ENCODE measurements at regions not wholly inside any gene's neighbourhood (a gene's known extent, or its start where the extent isn't known, plus 50 kb on each side); places are given as distances from the start of the nearest gene placed in this dataset.
A peak's percentile ranks its signal among the peaks of the same experiment; 100 is the strongest.

DNA sequence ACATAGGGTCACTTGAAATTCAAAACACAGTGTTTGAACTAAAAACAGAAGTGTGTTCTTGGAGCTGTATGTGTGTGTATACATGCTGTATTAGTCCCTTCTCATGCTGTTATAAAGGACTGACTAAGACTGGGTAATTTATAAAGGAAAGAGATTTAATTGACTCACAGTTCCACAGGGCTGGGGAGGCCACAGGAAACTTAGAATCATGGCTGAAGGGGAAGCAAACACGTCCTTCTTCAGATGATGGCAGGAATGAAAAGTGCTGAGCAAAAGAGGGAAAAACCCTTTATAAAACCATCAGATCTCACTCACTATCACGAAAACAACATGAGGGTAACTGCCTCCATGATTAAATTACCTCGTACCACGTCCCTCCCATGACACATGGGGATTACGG, 224.1 kb downstream of the BCAT1 start:
- no peak for DNase-seq (ENCODE audit: low read depth in 2 of 2, low spot score in 1 of 2)

DNA sequence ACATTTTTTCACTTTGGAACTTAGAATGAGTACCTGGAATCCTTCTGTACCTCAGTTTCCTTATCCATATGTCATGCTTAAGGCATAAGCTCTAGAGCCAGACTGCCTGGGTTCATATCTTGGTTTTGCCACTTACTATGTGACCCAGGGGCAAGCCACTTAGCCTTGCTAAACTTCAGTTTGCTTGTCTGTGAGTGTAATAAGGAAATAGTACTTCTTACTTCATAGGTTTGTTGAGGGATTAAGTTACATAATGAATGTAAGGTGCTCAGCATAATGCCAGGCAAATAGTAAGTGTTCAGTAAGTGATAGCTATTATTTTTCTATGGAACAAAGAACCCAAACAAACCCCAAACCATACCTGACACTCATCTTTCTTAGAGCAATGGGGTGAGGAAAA, 225.1 kb downstream of the BCAT1 start:
- no peak for DNase-seq (ENCODE audit: low read depth in 2 of 2, low spot score in 1 of 2)

DNA sequence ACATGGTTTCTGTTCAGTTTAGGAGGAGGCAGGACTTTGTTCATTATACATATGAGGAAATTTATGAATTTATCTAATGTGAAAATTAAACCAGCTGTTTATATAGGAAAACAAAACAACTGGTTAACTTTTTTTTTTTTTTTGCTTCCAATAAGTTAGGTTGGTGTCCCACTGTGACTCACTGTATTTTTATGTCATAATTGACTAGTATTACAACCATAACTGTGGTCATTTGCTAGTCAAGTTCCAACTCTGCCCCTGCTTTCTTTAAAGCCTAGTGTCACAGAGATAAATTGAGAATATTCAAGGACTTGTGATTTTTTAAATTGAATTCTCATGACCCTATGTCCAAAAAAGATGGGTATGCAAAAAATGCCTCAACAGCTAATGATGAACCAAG, 227.7 kb downstream of the BCAT1 start:
- no peak for DNase-seq (ENCODE audit: low read depth in 2 of 2, low spot score in 1 of 2)

DNA sequence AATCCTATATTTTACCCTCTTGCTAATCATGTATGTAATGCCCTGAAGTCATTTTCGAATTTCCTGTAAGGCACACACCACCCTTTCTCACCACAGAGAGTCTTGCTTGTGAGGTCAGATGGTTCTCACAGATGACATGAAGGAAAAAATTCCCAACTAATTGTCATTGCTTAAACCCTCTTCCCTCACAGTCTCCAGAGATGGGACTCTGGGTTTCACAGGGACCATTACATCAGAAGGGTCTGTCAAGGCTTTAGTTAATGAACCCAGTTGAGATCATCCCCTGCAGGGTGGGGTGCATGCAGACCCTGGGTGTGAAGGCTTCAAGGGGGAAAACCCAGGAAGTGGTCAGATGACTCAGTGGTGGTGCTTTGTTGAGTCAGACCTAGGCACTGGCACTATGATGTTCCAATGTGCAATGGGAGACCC, 229.6 kb downstream of the BCAT1 start:
- DNase-seq (ENCODE audit: low read depth in 2 of 2, low spot score in 1 of 2): peak; percentile 0 to 2

- no peak for DNase-seq (ENCODE audit: low read depth in 2 of 2, low spot score in 1 of 2)
Measured at GRCh38 chr12:24718617-24719016, 230.3 kb downstream of the BCAT1 start.

- DNase-seq (ENCODE audit: low read depth in 2 of 2, low spot score in 1 of 2): no peak
Measured at GRCh38 chr12:24714237-24714636, 234.7 kb downstream of the BCAT1 start.

- DNase-seq (ENCODE audit: low read depth in 2 of 2, low spot score in 1 of 2): no peak
Measured at GRCh38 chr12:24711056-24712008, 237.6 kb downstream of the BCAT1 start.

DNA sequence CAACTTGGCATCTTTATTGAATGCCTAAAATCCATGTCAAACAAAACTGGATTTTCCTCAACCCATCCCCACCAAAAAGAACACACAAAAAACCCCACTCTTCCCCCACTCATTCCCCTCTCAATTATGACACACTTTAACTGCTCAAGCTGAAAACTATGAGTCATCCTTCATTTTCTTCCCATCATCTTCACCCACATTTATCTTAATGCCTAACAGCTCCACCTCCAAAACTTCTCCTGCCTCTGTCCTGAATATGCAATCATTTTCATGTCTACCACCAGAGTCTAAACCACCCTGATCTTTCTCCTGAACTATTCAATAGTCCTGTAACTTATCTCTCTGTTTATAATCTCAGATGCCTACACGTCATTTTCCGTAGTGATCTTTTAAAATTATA, 239.7 kb downstream of the BCAT1 start:
- DNase-seq (ENCODE audit: low read depth in 2 of 2, low spot score in 1 of 2): no peak

DNA sequence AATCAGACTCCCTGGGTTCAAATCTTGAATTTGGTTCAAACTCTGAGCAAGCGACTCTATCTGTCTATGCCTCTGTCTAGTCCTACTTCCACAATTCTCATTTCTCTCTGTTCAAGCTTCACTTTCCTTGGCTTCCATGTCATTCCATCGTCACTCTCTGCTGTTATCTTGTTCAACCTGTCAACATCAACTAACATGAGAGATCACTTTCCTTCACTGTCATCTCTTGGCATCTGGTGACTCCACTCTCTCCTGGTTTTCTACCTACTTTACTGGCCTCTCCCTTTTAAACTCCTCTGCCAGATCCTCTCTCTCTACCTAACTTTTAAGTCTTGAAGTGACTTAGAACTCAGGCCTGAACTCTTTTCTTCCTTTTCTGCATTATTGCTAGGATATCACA, 240.2 kb downstream of the BCAT1 start:
- no peak for DNase-seq (ENCODE audit: low read depth in 2 of 2, low spot score in 1 of 2)

GRCh38 chr12:24708043-24708442, 240.9 kb downstream of the BCAT1 start:
- no peak for DNase-seq (ENCODE audit: low read depth in 2 of 2, low spot score in 1 of 2)

- DNase-seq (ENCODE audit: low read depth in 2 of 2, low spot score in 1 of 2): no peak
Measured at GRCh38 chr12:24707334-24707733, 241.6 kb downstream of the BCAT1 start.

GRCh38 chr12:24705741-24706358, 243.1 kb downstream of the BCAT1 start:
- no peak for DNase-seq (ENCODE audit: low read depth in 2 of 2, low spot score in 1 of 2)

GRCh38 chr12:24705216-24705615, 243.7 kb downstream of the BCAT1 start:
- DNase-seq (ENCODE audit: low read depth in 2 of 2, low spot score in 1 of 2): no peak

- DNase-seq (ENCODE audit: low read depth in 2 of 2, low spot score in 1 of 2): no peak
Measured at GRCh38 chr12:24701343-24701742, 247.6 kb downstream of the BCAT1 start.

DNA sequence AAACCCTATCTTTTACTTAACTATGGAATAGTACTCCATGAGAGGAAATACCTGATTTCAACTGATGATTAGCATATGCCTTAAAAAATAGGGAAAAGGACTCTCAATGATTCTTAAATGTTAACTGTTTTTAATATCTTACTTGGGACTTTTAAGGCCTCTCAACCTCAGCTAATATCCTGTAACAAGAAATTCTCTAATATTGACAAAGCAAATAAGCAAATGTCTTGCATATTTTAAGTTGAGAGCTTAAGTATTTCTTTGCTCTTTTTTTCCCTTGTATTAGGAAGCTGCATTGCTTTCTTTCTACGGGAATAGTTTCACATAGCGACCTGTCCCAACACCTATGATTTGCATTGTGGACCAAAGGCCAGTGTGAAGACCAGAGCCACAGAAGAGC, 249.9 kb downstream of the BCAT1 start:
- DNase-seq (ENCODE audit: low read depth in 2 of 2, low spot score in 1 of 2): no peak

- no peak for DNase-seq (ENCODE audit: low read depth in 2 of 2, low spot score in 1 of 2)
Measured at GRCh38 chr12:24697769-24698168, 251.1 kb downstream of the BCAT1 start.

DNA sequence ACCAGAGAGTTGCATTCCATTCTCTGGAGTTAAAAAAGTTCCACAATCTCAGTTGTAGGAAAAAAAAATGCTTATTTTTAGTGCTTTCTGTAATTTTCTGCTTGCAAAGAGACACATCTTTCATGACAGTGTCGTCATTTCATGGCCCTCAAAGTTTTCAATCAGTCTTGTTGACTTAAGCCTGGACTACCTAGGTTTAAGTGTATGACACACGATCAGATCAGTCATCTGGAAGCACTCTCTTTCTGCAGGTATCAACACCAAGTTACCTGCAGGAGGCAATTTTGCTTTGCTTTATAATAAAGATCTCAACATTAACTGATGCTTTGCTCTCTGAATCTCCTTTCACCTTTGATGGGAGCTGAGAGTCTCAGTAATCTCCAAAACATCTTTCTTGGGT, 251.6 kb downstream of the BCAT1 start:
- DNase-seq (ENCODE audit: low read depth in 2 of 2, low spot score in 1 of 2): no peak

DNA sequence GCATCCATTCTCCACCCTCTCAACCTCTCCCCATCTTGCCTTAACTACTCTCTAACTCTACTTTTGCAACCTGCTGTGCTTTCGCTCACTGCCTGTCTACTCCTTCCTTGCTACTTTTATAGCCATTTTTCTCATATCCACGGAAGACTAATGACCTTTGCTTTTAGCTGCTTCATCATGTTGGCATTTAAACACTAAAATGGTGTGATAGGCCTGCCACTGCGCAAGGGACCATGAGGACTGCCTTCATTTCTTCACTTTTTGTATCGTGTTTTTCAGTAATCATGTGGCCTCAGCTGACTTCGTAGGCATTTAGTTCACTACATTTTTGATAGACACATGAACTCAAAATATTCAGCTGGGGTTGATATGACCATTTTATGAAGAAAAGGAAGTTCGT, 252.1 kb downstream of the BCAT1 start:
- no peak for DNase-seq (ENCODE audit: low read depth in 2 of 2, low spot score in 1 of 2)

DNA sequence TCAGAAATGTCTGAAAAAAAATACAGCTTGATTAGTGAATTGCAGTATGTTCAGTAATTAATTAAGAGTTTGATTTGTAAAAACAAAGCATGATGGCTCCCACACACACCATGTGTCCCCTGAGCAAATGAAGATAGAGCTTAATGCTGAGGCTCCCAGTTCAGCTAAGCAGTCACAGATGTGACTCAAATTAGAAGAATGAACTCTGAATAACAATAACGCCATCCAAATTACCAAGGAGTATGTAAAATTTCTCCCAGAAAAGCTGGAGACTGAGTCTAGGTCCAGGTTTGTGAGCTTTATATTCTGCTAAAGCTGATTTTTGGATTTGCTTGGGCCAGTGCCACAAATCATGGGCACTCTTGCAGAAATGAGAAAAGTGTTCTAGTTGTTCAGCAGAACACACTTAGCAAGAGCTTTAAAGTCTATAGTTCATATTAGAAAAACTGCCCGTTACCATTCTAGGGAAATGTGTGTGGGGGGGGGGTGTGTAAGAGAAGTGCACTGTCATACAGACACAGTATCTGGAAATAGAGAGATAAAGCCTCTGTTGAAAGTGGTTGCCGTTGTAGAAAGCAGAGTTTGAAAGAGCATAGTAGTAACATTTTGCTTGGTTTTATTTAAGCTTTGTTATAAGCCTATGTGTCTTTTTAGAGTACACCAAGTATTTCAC, 253.1 kb downstream of the BCAT1 start:
- DNase-seq (ENCODE audit: low read depth in 2 of 2, low spot score in 1 of 2): no peak

DNA sequence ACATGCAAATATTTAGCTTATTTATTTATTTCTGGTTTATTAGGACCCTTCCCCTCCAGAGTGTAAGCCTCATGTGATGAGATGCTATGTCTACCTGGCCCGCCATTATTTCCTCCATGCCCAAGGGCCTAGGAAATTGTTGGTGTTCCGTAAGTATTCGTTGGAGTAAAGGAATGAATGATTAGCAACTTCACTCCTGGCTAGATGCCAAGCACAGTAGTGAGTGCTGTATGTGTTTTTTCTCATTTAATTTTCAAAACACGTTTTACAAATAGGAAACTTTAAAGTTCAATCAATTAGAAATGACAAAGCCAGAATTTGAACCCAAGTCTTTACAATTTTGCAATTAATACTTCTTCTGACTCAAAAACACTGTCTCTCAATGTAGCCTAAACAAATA, 253.8 kb downstream of the BCAT1 start:
- no peak for DNase-seq (ENCODE audit: low read depth in 2 of 2, low spot score in 1 of 2)

DNA sequence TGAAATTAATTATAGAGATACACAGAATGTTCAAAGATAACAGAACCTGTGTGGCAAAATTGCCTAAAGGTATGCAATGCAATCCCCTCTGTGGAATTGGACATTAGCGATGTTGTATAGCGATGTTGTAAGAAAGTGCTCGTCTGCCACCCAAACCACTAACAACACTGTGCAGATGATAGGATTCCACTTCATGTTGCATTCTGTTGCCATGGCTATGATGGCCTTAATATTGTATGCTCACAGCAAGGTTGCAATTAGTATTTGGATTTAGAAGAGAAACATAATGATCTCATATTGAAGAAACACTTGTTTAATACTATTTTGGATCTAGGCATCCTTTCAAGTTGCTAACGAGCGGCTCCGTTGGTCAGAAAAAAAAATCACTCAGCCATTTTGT, 260.3 kb downstream of the BCAT1 start:
- DNase-seq (ENCODE audit: low read depth in 2 of 2, low spot score in 1 of 2): no peak

GRCh38 chr12:24681570-24681969, 267.3 kb downstream of the BCAT1 start:
- no peak for DNase-seq (ENCODE audit: low read depth in 2 of 2, low spot score in 1 of 2)
